Lower leg skin (tissue), 4 donors: ENCODE measurements at regions not wholly inside any gene's neighbourhood (a gene's known extent, or its start where the extent isn't known, plus 50 kb on each side); places are given as distances from the start of the nearest gene placed in this dataset.

Experiments
- DNase-seq, 2 donors: peaks; one replicate each; pipeline ENCODE4 v3.0.0-alpha.2; 2019; ENCODE audit warnings: low spot score in 2 of 2
- H3K4me3 ChIP-seq: fragments of 200-600 bp; sonication (generic); 2 replicates; pipeline ENCODE4 v1.5.1; 2017; ENCODE audit warnings: mild to moderate bottlenecking, low read depth; ENCODE audit not compliant: poor library complexity, severe bottlenecking
- CTCF ChIP-seq, 3 donors: fragments of 450-650 bp; IDR thresholded peaks; one replicate each; pipeline ENCODE4 v1.5.1; 2016; ENCODE audit warnings: antibody characterized with exemption in 3 of 3, mild to moderate bottlenecking in 3 of 3, moderate library complexity in 2 of 3
- POLR2A ChIP-seq, 2 donors: fragments of 450-650 bp; IDR thresholded peaks; one replicate each; pipeline ENCODE4 v1.6.1; 2016 to 2017; ENCODE audit warnings: antibody characterized with exemption in 2 of 2, mild to moderate bottlenecking in 1 of 2, moderate library complexity in 1 of 2
- WGBS, 2 donors: methylation state at CpG; one replicate each; pipeline ENCODE4 v1.1.5; 2018; 5-methylcytosine and 5-hydroxymethylcytosine counted together
- intact Hi-C: fragments of 100-400 bp; cut with DNase I; formaldehyde crosslinking; loops from one replicate; pipeline ENCODE4 v1.15.0; 2023; ENCODE audit warnings: low total_unique reads

GRCh38 chr11:27287205-27287604, 75.8 kb downstream of the CCDC34 start:
- H3K4me3 ChIP-seq = no peak overlapping the region
- intact Hi-C loops = no loop called here
- no peak for DNase-seq
- TF ChIP-seq POLR2A (IDR thresholded peaks at IDR 0.05) (no peak), CTCF (IDR thresholded peaks at IDR 0.05) (no peak)
- WGBS, 2 donors = 63 to 78% methylated on average over 1 of the region's 1 CpG

GRCh38 chr11:27285761-27286160, 77.3 kb downstream of the CCDC34 start:
- H3K4me3 ChIP-seq = no peak overlapping the region
- WGBS, 2 donors = 41 to 55% methylated on average over 3 of the region's 3 CpGs
- TF ChIP-seq CTCF (IDR thresholded peaks at IDR 0.05) (no peak), POLR2A (IDR thresholded peaks at IDR 0.05) (no peak)
- DNase-seq = no peak
- intact Hi-C loops = no loop called here

GRCh38 chr11:27282806-27283205, 80.2 kb downstream of the CCDC34 start:
- intact Hi-C loops = no loop called here
- no peak for TF ChIP-seq POLR2A (IDR thresholded peaks at IDR 0.05)
- TF ChIP-seq CTCF (IDR thresholded peaks at IDR 0.05) = no peak
- no peak overlapping the region for H3K4me3 ChIP-seq
- 49 to 51% methylated on average over 3 of the region's 3 CpGs for WGBS, 2 donors
- DNase-seq = no peak

- DNase-seq = no peak
- no peak for TF ChIP-seq CTCF (IDR thresholded peaks at IDR 0.05)
- TF ChIP-seq POLR2A (IDR thresholded peaks at IDR 0.05) = no peak
- WGBS, 2 donors = 42 to 44% methylated on average over 9 of the region's 9 CpGs
Measured at GRCh38 chr11:27281740-27282590, 81.0 kb downstream of the CCDC34 start.

GRCh38 chr11:27281276-27281675, 81.7 kb downstream of the CCDC34 start:
- intact Hi-C loops = no loop called here
- no peak for DNase-seq
- TF ChIP-seq CTCF (IDR thresholded peaks at IDR 0.05) (no peak), POLR2A (IDR thresholded peaks at IDR 0.05) (no peak)
- no peak overlapping the region for H3K4me3 ChIP-seq
- 84 to 89% methylated on average over 2 of the region's 2 CpGs for WGBS, 2 donors

More at GRCh38 chr11:27281740-27282590, 81.0 kb downstream of the CCDC34 start:
- H3K4me3 ChIP-seq = no peak overlapping the region
- intact Hi-C loops = no loop called here

GRCh38 chr11:27280140-27280539, 82.9 kb downstream of the CCDC34 start:
- H3K4me3 ChIP-seq = no peak overlapping the region
- intact Hi-C loops = no loop called here
- 71 to 78% methylated on average over 3 of the region's 3 CpGs for WGBS, 2 donors
- no peak for DNase-seq
- TF ChIP-seq CTCF (IDR thresholded peaks at IDR 0.05) = no peak
- no peak for TF ChIP-seq POLR2A (IDR thresholded peaks at IDR 0.05)
